ENCODE measurements at regions not wholly inside any gene's neighbourhood (a gene's known extent, or its start where the extent isn't known, plus 50 kb on each side); places are given as distances from the start of the nearest gene placed in this dataset.

GRCh38 chr4:100841911-100842310, 324.1 kb upstream of the EMCN start:
- DNase-seq (ENCODE audit: low read depth in 2 of 2) = peak in 1 of 2 donors; percentile 45
- H3K4me3 ChIP-seq (replicated peaks in 1 of 2; ENCODE audit: low read depth in 2 of 2, low read length in 2 of 2) = no peak overlapping the region
- TF ChIP-seq CTCF (IDR thresholded peaks at IDR 0.05; ENCODE audit: low read depth, low read length) = no peak

- no peak overlapping the region for H3K4me3 ChIP-seq (replicated peaks in 1 of 2; ENCODE audit: low read depth in 2 of 2, low read length in 2 of 2)
- no peak for DNase-seq (ENCODE audit: low read depth in 2 of 2)
- TF ChIP-seq CTCF (IDR thresholded peaks at IDR 0.05; ENCODE audit: low read depth, low read length) = no peak
Measured at GRCh38 chr4:100839712-100840111, 321.9 kb upstream of the EMCN start.

DNA sequence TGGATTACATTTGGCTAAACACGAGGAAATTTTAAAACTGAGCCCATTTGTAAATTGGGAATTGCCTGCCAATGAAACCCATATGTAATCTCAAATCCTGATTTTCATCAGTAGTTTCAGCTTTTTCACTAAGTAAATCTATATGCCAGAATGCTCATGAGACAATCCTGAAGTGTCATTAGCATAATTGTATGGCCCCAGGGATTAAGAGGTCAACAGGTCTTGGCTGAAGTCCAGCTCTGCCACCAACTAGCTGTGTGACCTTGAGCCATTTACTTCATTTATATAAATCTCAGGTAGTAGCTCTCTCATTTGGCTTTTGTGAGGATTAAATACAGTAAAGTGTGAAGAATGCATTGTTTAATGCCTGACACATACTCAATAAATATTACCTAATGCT, 320.5 kb upstream of the EMCN start:
- no peak for TF ChIP-seq CTCF (IDR thresholded peaks at IDR 0.05; ENCODE audit: low read depth, low read length)
- H3K4me3 ChIP-seq (replicated peaks in 1 of 2; ENCODE audit: low read depth in 2 of 2, low read length in 2 of 2) = no peak overlapping the region
- no peak for DNase-seq (ENCODE audit: low read depth in 2 of 2)

- no peak overlapping the region for H3K4me3 ChIP-seq (replicated peaks in 1 of 2; ENCODE audit: low read depth in 2 of 2, low read length in 2 of 2)
- no peak for TF ChIP-seq CTCF (IDR thresholded peaks at IDR 0.05; ENCODE audit: low read depth, low read length)
- no peak for DNase-seq (ENCODE audit: low read depth in 2 of 2)
Measured at GRCh38 chr4:100836929-100837328, 319.1 kb upstream of the EMCN start.

- no peak for DNase-seq (ENCODE audit: low read depth in 2 of 2)
- H3K4me3 ChIP-seq (replicated peaks in 1 of 2; ENCODE audit: low read depth in 2 of 2, low read length in 2 of 2) = no peak overlapping the region
- no peak for TF ChIP-seq CTCF (IDR thresholded peaks at IDR 0.05; ENCODE audit: low read depth, low read length)
Measured at GRCh38 chr4:100834616-100835015, 316.8 kb upstream of the EMCN start.

GRCh38 chr4:100833906-100834305, 316.1 kb upstream of the EMCN start:
- no peak for TF ChIP-seq CTCF (IDR thresholded peaks at IDR 0.05; ENCODE audit: low read depth, low read length)
- no peak overlapping the region for H3K4me3 ChIP-seq (replicated peaks in 1 of 2; ENCODE audit: low read depth in 2 of 2, low read length in 2 of 2)
- DNase-seq (ENCODE audit: low read depth in 2 of 2) = peak in 1 of 2 donors; percentile 10

DNA sequence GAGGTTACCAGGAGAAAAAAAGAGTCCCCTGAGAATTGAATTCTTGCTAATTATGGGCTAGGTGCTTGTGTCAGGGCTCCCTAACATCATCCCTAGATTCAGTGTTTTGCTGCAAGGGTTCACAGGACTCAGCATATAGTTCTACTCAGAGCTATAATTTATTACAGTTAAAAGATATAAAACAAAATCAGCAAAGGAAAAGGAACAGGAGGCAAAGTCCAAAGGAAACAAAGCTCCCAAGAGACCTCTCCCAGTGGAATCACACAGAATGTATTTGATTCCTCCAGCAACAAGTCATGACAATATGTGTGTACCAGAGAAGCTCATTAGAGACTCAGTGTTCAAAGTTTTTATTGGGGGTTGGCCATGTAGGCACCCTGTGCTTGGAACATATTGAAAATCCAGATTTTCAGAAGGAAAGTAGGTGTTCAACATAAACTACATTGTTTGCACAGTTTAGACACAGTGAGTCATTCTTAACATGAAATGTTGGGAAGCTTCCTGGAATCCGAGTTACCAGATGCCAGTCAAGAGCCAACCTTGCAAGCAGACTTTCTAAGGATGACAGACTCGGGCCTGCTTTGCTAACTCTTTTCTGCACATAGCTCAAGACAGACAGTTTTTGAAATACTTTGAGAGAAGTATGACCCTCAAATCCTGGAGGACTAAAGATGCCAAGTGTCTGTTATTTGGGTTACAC, 311.3 kb upstream of the EMCN start:
- DNase-seq (ENCODE audit: low read depth in 2 of 2) = peak; percentile 16 to 25
- H3K4me3 ChIP-seq (replicated peaks in 1 of 2; ENCODE audit: low read depth in 2 of 2, low read length in 2 of 2) = no peak overlapping the region
- no peak for TF ChIP-seq CTCF (IDR thresholded peaks at IDR 0.05; ENCODE audit: low read depth, low read length)

Measured in cardiac fibroblast (primary cell).